ENCODE measurements at regions not wholly inside any gene's neighbourhood (a gene's known extent, or its start where the extent isn't known, plus 50 kb on each side); places are given as distances from the start of the nearest gene placed in this dataset.

GRCh38 chr6:157762636-157763035 lies 60.4 kb upstream of the SNX9 start:
- H3K36me3 ChIP-seq (ENCODE audit: control insufficient read depth, insufficient read depth, low read length): no peaks in the 10 kb centered on the region
- no peaks in the 10 kb centered on the region for H3K27me3 ChIP-seq (ENCODE audit: control insufficient read depth, insufficient read depth, low read length)
- H3K4me3 ChIP-seq (ENCODE audit: low read depth, low read length): no peak overlapping the region
- FAIRE-seq: no peak
- no peak for DNase-seq (ENCODE audit: low read depth)
- peak; percentile 11 for TF ChIP-seq CTCF (IDR thresholded peaks at IDR 0.05; ENCODE audit: insufficient read depth, low read length, severe bottlenecking)

- no peaks in the 10 kb centered on the region for H3K27me3 ChIP-seq (ENCODE audit: control insufficient read depth, insufficient read depth, low read length)
- no peak overlapping the region for H3K4me3 ChIP-seq (ENCODE audit: low read depth, low read length)
- FAIRE-seq (peak; percentile 32), DNase-seq (ENCODE audit: low read depth) (peak; percentile 100)
- TF ChIP-seq CTCF (IDR thresholded peaks at IDR 0.05; ENCODE audit: insufficient read depth, low read length, severe bottlenecking): no peak
- H3K36me3 ChIP-seq (ENCODE audit: control insufficient read depth, insufficient read depth, low read length): no peaks in the 10 kb centered on the region
Measured at GRCh38 chr6:157763129-157763903, 59.7 kb upstream of the SNX9 start.

GRCh38 chr6:157763904-157764177 lies 59.2 kb upstream of the SNX9 start:
- Histone ChIP-seq H3K36me3 (ENCODE audit: control insufficient read depth, insufficient read depth, low read length) (no peaks in the 10 kb centered on the region), H3K4me3 (ENCODE audit: low read depth, low read length) (no peak overlapping the region), H3K27me3 (ENCODE audit: control insufficient read depth, insufficient read depth, low read length) (no peaks in the 10 kb centered on the region)
- no peak for TF ChIP-seq CTCF (IDR thresholded peaks at IDR 0.05; ENCODE audit: insufficient read depth, low read length, severe bottlenecking)
- FAIRE-seq: no peak
- DNase-seq (ENCODE audit: low read depth): no peak

- DNase-seq (ENCODE audit: low read depth) (peak; percentile 100), FAIRE-seq (no peak)
- no peak overlapping the region for H3K4me3 ChIP-seq (ENCODE audit: low read depth, low read length)
- TF ChIP-seq CTCF (IDR thresholded peaks at IDR 0.05; ENCODE audit: insufficient read depth, low read length, severe bottlenecking): no peak
- no peaks in the 10 kb centered on the region for H3K27me3 ChIP-seq (ENCODE audit: control insufficient read depth, insufficient read depth, low read length)
- H3K36me3 ChIP-seq (ENCODE audit: control insufficient read depth, insufficient read depth, low read length): no peaks in the 10 kb centered on the region
Measured at GRCh38 chr6:157764178-157765068, 58.6 kb upstream of the SNX9 start.

GRCh38 chr6:157766901-157767774 lies 55.9 kb upstream of the SNX9 start:
- no peak for DNase-seq (ENCODE audit: low read depth)
- no peak for TF ChIP-seq CTCF (IDR thresholded peaks at IDR 0.05; ENCODE audit: insufficient read depth, low read length, severe bottlenecking)
- H3K27me3 ChIP-seq (ENCODE audit: control insufficient read depth, insufficient read depth, low read length): no peaks in the 10 kb centered on the region
- no peak for FAIRE-seq
- no peaks in the 10 kb centered on the region for H3K36me3 ChIP-seq (ENCODE audit: control insufficient read depth, insufficient read depth, low read length)
- H3K4me3 ChIP-seq (ENCODE audit: low read depth, low read length): no peak overlapping the region

Measured in bronchial epithelial cell (primary cell).